ENCODE measurements at regions not wholly inside any gene's neighbourhood (a gene's known extent, or its start where the extent isn't known, plus 50 kb on each side); places are given as distances from the start of the nearest gene placed in this dataset.

- TF ChIP-seq CTCF (IDR thresholded peaks at IDR 0.05) (no peak), POLR2A (IDR thresholded peaks at IDR 0.05) (no peak), POLR2AphosphoS5 (IDR thresholded peaks at IDR 0.05) (no peak)
Observed at GRCh38 chr7:17528636-17529035, 230.2 kb downstream of the AHR start.

Measured in breast epithelium (tissue), 3 donors.